AG09309 (cell line): ENCODE measurements at regions not wholly inside any gene's neighbourhood (a gene's known extent, or its start where the extent isn't known, plus 50 kb on each side); places are given as distances from the start of the nearest gene placed in this dataset.

Source experiments
- DNase-seq: peaks from one replicate; pipeline ENCODE4 v3.0.0-alpha.2; 2010; ENCODE audit warnings: low read depth
- H3K4me3 ChIP-seq: 2 replicates; pipeline ENCODE4 v1.5.1; 2011; ENCODE audit warnings: mild to moderate bottlenecking, low read depth, low read length, moderate library complexity; ENCODE audit not compliant: control insufficient read depth
- TF ChIP-seq, protein P1 (sequence below): IDR thresholded peaks from 2 replicates; pipeline ENCODE4 v1.5.1; 2011; ENCODE audit warnings: mild to moderate bottlenecking, low read depth, low read length, inconsistent platforms; ENCODE audit not compliant: insufficient read depth, control insufficient read depth; ENCODE audit errors: missing control alignments

DNA sequence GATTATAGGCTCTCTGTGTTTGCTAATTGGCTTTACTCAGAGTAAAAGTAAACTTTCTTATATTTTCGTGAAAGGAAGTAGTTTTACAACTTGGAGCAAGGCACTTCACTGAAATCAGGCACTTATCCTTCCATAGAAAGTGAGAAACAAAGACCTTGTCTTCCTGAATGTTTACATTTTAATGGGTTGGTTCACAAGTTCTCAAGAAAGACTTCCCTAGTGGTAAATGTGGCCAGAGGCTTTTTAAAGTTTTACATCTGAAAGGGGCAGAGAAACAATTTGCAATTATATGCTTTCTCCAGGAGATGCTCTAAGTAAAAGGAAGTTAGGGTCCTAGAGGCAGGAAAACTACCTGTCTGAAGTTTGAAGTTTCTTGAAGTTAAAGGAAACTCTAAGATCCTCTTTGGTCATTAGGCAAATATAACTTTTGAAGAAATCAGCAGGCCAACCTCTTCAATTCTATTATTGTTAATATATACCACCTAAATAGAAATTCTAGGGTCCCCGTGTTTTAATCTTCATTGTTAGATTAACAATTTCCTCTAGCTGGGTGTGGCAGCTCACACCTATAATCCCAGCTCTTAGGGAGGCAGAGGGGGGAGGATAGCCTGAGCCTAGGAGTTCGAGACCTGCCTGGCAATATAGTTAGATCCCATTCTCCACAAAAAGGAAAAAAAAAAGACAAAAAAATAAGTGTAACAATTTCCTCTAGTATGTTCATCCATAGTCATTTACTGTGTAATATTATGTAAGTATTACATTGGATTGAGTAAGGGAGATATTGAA lies 644.9 kb upstream of the FOXG1 start:
- TF ChIP-seq, protein P1, sequence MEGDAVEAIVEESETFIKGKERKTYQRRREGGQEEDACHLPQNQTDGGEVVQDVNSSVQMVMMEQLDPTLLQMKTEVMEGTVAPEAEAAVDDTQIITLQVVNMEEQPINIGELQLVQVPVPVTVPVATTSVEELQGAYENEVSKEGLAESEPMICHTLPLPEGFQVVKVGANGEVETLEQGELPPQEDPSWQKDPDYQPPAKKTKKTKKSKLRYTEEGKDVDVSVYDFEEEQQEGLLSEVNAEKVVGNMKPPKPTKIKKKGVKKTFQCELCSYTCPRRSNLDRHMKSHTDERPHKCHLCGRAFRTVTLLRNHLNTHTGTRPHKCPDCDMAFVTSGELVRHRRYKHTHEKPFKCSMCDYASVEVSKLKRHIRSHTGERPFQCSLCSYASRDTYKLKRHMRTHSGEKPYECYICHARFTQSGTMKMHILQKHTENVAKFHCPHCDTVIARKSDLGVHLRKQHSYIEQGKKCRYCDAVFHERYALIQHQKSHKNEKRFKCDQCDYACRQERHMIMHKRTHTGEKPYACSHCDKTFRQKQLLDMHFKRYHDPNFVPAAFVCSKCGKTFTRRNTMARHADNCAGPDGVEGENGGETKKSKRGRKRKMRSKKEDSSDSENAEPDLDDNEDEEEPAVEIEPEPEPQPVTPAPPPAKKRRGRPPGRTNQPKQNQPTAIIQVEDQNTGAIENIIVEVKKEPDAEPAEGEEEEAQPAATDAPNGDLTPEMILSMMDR = no peak
- DNase-seq = no peak
- H3K4me3 ChIP-seq = no peak overlapping the region

DNA sequence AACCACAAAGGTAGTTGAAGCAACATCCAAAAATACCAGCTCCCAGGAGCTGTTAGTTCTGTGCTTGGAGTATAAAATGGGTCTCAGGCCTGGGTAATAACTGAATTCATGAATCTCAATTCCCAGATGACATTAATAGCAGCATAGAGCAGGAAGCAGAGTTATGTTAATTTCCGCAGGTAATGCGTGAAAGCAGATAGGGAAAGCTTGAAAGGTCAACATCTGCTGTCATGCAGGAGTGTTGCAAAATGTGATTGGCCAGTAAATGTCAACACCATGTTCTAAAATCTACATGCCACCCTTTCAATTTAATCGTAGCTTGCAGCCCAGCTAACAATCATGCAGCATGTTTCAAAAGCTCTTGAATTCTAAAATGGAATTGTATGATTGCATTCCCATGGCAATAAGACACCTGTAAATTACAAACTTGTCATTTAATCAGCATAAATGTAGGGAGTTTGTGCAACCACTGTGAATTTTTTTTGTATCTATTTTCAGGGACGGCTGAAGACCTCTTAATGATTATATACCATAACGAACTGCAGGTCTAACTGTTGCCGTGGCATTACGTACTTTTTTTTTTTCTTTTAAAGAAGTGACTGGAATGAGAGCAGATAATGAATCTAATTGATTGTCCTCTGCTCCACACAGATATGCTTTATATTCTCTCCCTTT lies 635.8 kb upstream of the FOXG1 start:
- no peak overlapping the region for H3K4me3 ChIP-seq
- TF ChIP-seq, protein P1 = no peak
- DNase-seq = no peak

DNA sequence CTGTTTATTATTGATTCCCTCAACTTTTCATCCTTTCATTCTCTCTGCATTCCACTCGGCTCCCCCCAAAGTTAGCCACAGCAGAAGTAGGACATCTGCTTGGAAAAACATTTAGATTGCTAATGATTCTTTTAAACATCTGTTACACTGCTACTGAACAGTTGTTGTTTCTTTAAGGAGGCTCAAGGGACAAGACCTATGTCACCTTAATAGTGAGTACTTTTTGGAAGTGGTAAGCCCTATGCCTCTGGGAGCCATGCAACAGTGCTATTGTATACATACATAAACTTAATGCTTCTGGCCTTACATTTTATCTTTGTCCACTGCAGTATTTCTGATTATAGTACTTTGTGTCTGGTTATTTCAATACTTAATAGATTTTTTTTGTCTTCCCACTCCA lies 628.2 kb upstream of the FOXG1 start:
- DNase-seq = no peak
- TF ChIP-seq, protein P1 = no peak
- no peak overlapping the region for H3K4me3 ChIP-seq

DNA sequence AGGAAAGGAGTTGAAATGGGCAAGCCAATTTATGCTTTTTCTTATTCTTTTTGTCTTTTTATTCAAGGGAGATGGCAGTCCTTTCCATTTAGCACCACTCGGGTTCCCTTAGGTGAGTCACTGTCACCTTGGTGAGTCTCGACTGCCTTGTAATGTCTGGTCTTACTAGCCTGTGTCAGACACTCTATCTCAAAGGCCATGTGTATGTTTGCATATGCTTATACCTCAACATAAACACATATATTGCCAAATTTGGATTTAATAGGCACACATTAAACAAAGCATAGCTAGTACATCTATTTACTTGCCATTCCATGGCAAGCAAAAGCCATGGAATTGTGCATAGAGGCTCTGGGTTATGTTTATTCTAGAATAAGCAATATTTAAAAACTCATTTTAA lies 624.9 kb upstream of the FOXG1 start:
- H3K4me3 ChIP-seq = no peak overlapping the region
- TF ChIP-seq, protein P1 = no peak
- no peak for DNase-seq

DNA sequence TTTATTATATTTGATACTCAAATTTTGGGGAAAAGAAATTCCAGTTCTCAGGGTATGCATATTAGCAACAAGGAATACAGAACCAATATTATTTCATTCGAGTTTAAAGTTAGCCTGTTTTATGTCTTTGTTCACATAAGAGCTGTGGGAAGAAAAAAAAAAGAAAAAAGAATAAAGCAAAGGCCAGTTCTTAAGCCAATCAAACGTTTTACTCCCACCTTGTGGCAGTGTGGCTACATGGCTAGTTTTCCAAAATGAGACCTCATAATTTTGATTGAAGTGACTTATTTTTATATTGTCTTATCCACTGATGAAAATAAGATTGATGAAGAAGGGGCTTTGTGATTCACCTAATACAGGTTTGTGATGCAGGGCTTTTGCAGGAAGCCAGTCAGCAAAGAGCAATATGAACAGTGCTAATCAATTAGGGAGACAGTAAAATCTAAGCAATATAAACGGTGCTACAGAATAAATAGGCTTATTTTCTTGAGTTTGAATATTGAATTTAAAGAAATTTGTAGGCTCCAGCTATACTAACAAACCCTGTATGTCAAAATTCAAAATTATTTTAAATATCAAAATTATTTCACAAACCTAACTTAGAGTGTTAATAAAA lies 624.1 kb upstream of the FOXG1 start:
- no peak overlapping the region for H3K4me3 ChIP-seq
- DNase-seq = no peak
- TF ChIP-seq, protein P1 = no peak

DNA sequence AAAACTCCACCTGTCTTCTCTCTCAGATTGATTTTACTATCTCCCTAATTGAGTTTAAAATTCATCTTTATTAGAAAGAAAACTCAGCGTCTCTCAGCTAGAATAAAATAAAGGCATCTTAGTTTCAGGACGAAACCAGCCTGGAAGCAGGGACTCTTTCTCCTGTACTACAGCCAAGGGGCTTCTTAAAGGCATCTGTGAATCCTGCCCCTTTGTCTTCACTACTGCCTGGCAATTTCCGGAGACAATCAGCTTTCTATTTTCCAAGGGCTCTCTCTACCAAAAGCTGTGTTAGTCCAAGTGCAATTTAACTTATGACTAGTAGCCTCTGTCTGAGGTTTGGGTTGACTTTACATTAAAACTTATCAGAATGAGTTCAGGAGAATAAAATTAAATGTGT lies 623.3 kb upstream of the FOXG1 start:
- TF ChIP-seq, protein P1 = no peak
- H3K4me3 ChIP-seq = no peak overlapping the region
- DNase-seq = no peak
